GM21528 (cell line): ENCODE measurements at regions not wholly inside any gene's neighbourhood (a gene's known extent, or its start where the extent isn't known, plus 50 kb on each side); places are given as distances from the start of the nearest gene placed in this dataset.
"Not testable (repeated sequence)": the region's sequence is repeated elsewhere in the genome, so short reads cannot be mapped to it uniquely, and the experiment has no call there.

Source experiments
- ATAC-seq: cut with Tn5 transposase; IDR thresholded peaks from one replicate; pipeline ENCODE4 v1.9.1; 2021; ENCODE audit warnings: mild to moderate bottlenecking, moderate library complexity; ENCODE audit not compliant: unreplicated experiment, low FRiP score

GRCh38 chr22:25348996-25349395, 129.6 kb downstream of the CRYBB2 start:
- ATAC-seq, result not testable (repeated sequence)

- no peak for ATAC-seq
Observed at GRCh38 chr22:25350551-25350971, 131.1 kb downstream of the CRYBB2 start.

- no peak for ATAC-seq
Observed at GRCh38 chr22:25351631-25352293, 132.3 kb downstream of the CRYBB2 start.

GRCh38 chr22:25352294-25352680, 132.8 kb downstream of the CRYBB2 start:
- no peak for ATAC-seq

GRCh38 chr22:25353516-25354445, 134.3 kb downstream of the CRYBB2 start:
- no peak for ATAC-seq

GRCh38 chr22:25354456-25354855, 135.0 kb downstream of the CRYBB2 start:
- ATAC-seq, result no peak

GRCh38 chr22:25357132-25357455, 137.7 kb downstream of the CRYBB2 start:
- ATAC-seq, result no peak

GRCh38 chr22:25357606-25358420, 138.4 kb downstream of the CRYBB2 start:
- no peak for ATAC-seq

GRCh38 chr22:25358421-25359170, 139.2 kb downstream of the CRYBB2 start:
- no peak for ATAC-seq

GRCh38 chr22:25359601-25360261, 140.3 kb downstream of the CRYBB2 start:
- no peak for ATAC-seq

GRCh38 chr22:25360411-25360810, 141.0 kb downstream of the CRYBB2 start:
- no peak for ATAC-seq

GRCh38 chr22:25360891-25361645, 141.6 kb downstream of the CRYBB2 start:
- no peak for ATAC-seq

- ATAC-seq, result no peak
Observed at GRCh38 chr22:25361899-25362214, 142.4 kb downstream of the CRYBB2 start.

- no peak for ATAC-seq
Observed at GRCh38 chr22:25362215-25362882, 142.9 kb downstream of the CRYBB2 start.

GRCh38 chr22:25362883-25363240, 143.4 kb downstream of the CRYBB2 start:
- ATAC-seq, result no peak

GRCh38 chr22:25363474-25363873, 144.0 kb downstream of the CRYBB2 start:
- ATAC-seq, result no peak

GRCh38 chr22:25364281-25364680, 144.8 kb downstream of the CRYBB2 start:
- ATAC-seq, result no peak

GRCh38 chr22:25364736-25365241, 145.3 kb downstream of the CRYBB2 start:
- ATAC-seq, result no peak
